DMS53 (cell line): ENCODE measurements at regions not wholly inside any gene's neighbourhood (a gene's known extent, or its start where the extent isn't known, plus 50 kb on each side); places are given as distances from the start of the nearest gene placed in this dataset.

Experiments used
- DNase-seq: peaks from one replicate; lab custom pipeline; 2025; lab: John Stamatoyannopoulos, UW

DNA sequence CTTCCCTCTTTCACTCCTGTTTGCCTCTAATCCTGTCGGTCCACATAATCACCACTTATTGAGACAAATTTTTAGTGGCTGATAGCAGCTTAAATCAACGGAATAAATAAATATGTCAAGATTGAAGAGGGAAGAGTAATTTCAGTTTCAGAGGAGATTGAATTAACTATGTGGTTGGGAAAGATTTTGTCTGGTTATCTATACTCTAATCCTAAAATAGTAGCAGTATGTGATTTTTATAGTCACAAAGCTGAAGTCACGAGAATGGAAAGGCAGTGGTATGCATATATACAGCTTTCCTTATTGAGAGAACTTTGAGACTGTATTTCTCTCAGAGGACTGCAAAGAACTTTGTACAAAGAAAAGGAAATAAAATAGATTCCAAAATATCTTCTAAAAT lies 493.3 kb downstream of the FAT4 start:
- DNase-seq = no peak

- no peak for DNase-seq
These were observed 493.8 kb downstream of the FAT4 start for GRCh38 chr4:125808570-125808969.

DNA sequence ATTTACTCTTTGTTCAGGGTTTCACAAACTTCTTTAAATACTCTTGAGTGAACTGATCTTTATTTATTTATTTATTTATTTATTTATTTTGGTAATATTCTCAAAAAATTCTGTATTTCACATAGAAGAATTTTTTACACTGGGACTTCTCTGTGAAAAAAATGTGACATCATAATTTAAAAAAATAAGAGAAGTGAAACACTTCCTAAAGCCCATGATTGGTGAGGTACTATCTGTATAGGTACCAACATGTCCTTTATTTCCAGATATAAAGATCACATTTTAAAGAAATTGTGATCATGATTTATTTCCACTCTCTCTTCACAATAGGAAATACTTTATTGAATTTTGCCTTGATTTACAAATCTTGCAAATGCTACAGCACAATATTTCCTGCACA lies 497.1 kb downstream of the FAT4 start:
- DNase-seq = no peak

GRCh38 chr4:125826801-125827695 lies 512.3 kb downstream of the FAT4 start:
- no peak for DNase-seq

DNA sequence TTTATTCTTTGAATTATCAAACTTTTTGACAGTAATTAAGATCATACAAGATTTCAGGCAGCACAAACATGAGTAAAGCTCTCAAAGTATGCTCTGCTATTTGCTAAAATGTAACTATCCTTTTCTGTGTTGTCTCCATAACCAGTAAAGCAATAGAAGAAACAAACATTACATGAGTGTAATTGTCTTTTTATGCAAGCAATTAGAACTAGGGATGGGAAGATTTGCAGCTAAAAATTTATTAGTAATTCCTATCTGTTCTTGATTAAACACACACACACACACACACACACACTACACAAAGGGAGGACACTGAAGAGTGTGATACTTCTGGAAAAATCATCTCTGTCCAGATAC lies 512.9 kb downstream of the FAT4 start:
- DNase-seq = no peak

DNA sequence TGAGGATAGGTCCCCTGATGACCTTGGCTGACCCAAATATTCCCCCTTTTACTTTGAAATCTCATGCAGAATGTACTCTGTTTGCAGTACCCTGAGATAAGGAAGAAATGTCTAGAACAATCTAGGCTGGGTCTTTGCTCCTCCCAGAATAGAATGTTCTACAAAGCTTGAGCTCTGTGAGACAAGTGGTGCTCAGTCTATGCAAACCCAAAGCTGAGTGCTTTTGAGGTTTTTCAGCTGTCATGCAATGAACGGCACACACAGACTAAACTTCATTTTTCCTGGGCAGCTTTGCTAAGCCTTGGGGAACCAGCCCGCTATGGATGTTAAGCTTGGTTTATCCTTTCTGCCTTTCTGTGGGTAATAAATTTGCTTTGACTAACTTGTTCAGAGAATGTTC lies 513.6 kb downstream of the FAT4 start:
- DNase-seq = no peak

- DNase-seq = no peak
These were observed 517.4 kb downstream of the FAT4 start for GRCh38 chr4:125832161-125832560.

DNA sequence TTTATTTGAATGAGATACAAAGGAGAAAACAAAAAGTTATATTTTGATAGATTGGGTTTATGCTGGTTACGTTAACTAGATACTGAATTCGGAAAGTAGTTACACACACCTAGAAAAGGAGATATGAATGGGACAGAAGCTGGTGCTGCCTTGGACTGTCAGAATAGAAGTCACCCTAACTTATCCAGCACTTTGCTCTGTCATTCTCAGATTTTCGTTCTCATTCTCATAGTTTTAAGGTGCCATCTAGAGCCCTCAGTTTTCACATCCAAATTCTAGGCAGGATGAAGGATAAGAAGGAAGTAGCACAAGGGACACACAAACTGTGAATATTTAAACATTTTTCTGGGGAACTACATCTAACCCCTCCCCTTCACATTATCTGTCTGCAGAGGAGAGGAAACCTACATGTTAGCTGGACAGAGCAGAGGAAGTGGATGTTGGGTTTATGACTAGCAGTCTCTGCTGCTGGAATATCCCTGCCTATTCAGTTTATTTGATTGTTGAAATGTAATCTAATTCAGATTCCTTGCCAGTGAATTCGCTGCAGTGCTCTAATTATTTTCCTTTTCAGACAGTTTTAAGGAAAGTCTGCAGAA lies 521.9 kb downstream of the FAT4 start:
- DNase-seq = no peak

DNA sequence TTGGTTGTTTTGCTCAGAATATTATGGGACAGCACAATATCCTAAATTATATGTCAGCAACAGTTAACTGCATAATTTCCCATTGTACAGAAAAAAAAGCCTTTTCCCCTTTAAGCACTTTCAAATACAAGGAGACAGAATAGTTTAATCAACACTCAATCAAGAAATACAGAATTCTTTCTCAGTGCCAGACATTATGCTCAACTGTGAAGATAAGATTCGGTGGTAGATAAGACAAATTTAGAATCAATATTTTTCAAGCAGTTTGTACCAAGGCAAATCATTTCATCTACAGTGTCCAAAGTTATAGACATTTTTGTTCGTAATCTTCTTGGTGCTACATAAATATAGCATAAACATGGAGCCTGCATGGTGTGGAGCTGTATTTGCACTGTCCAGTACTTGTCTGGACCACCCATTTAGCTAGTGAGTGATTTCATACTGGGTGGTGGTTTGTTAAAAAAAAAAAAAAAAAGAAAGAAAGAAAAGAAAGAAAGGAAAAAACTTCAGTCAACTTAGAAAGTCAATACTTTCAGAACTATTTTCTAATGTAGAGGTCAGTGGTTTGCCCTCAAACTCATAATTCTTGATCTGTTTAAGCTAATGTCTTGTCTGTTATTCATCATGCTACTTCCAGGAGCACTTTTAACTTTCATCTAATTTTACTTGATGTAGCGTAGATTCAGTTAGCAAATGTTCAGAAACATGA lies 522.9 kb downstream of the FAT4 start:
- no peak for DNase-seq

GRCh38 chr4:125838202-125838601 lies 523.4 kb downstream of the FAT4 start:
- no peak for DNase-seq

- DNase-seq = no peak
These were observed 524.2 kb downstream of the FAT4 start for GRCh38 chr4:125838924-125839323.

- no peak for DNase-seq
These were observed 529.2 kb downstream of the FAT4 start for GRCh38 chr4:125843947-125844346.

DNA sequence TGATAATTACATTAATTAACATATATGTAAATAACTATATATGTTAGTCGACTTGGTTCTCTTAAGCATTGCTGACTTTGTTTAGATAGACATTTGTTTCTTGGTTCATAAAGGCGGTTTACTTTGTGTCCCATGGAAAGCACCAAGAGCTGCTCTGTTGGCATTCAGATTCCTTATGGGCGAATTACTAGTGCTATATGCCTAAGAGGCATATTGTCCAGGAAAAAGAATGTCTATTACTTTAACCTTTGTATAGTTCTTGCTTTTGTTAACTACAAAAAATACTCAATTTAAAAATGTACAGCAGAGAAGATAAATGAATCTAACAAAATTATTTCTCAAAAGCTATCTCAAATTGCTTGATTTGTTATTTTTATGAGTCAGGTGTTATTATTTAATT lies 532.8 kb downstream of the FAT4 start:
- DNase-seq = no peak

DNA sequence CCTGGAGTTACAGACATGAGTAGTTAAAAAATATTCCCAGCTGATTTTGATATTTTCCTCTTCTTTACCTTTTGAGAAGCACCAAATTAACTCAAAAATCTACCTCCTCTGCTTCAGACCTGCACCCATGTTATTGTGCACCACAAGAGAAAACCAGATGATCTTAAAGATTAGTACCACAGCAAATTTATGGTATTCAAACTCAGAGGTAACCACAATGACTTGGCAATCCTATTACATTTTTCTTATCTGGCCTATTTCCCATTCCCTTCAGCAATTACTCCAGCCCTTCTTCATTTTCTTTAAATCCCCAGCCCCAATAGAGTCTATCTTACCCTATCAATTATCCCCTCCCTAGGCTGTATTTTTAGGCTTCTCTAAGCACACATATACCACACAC lies 535.1 kb downstream of the FAT4 start:
- DNase-seq = no peak

- DNase-seq = no peak
These were observed 577.0 kb downstream of the FAT4 start for GRCh38 chr4:125891597-125892258.

DNA sequence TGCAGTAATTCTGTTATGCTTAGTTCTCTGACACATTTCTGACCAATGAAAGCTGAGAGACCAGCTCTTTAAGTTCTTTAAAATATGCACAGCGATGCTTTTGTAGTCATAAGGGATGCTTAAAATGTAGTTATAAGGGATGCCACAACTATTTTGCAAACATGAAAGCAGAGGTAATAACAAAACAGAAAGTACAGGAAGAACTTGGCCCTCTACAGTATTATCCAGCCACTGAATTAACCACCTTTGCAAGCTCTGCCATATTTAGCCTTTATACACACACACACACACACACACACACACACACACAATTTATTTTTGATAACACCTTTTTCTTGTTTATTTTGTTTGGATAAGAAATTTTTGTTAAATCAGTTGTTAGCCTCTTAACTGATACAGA lies 590.0 kb downstream of the FAT4 start:
- no peak for DNase-seq

DNA sequence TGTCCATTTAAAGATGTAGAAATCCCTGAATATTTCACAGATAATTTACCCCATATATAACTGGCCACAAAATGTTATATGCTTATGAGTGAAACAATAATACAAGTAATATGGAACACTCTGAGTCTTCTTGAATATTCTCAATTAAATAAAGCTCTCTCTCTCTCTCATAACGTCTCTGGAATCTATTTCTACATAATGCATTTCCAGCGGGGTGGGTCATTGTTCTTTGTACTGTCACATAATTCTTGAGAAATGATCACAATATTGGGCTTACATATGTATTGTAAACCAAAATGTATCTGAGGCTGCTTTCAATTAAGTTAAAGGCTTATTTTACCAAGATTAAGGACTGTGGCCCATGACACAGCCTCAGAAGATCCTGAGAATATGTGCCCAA lies 596.3 kb downstream of the FAT4 start:
- no peak for DNase-seq

GRCh38 chr4:125911481-125911880 lies 596.7 kb downstream of the FAT4 start:
- no peak for DNase-seq

DNA sequence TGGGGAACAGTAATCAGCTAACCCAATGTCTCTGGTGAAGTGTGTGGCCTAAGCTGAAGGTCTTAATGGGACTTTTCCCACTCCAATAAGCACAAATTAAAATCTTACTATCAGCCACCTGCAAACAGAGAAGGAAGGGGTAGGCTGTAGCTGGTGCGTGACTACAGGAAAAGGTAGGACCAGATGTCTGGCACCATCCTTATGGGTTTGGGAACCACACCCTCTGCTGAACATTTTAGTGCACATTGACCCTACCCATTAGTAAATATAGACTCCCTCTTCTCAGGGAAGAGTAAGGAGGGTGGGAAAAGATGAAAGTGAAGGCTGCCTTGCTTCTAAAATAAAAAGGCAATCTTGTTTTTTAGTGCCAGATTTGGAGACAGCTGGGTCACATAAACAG lies 602.8 kb downstream of the FAT4 start:
- DNase-seq = no peak

- DNase-seq = no peak
These were observed 613.9 kb downstream of the FAT4 start for GRCh38 chr4:125928652-125929051.

- no peak for DNase-seq
These were observed 623.8 kb downstream of the FAT4 start for GRCh38 chr4:125938541-125938940.

GRCh38 chr4:125940426-125940825 lies 625.7 kb downstream of the FAT4 start:
- no peak for DNase-seq

- no peak for DNase-seq
These were observed 630.2 kb downstream of the FAT4 start for GRCh38 chr4:125944966-125945365.
